ENCODE measurements at regions not wholly inside any gene's neighbourhood (a gene's known extent, or its start where the extent isn't known, plus 50 kb on each side); places are given as distances from the start of the nearest gene placed in this dataset.

- H3K4me3 ChIP-seq (ENCODE audit: low read depth in 1 of 2, low read length in 2 of 2): no peak overlapping the region
- H4K20me1 ChIP-seq (ENCODE audit: insufficient read depth, low read length): no peaks in the 10 kb centered on the region
- no peak overlapping the region for H3K4me2 ChIP-seq (ENCODE audit: insufficient read depth, low read length)
- no peak overlapping the region for H3K9ac ChIP-seq (ENCODE audit: low read depth, low read length)
- DNase-seq (no peak), ATAC-seq (ENCODE audit: insufficient read depth, low read depth) (no peak)
- TF ChIP-seq EZH2 (IDR thresholded peaks at IDR 0.05; ENCODE audit: borderline replicate concordance, low read depth, low read length, severe bottlenecking) (no peak), CTCF (IDR thresholded peaks at IDR 0.05; ENCODE audit: borderline replicate concordance, extremely low read depth, low read length, poor library complexity, severe bottlenecking) (no peak)
- H3K79me2 ChIP-seq (ENCODE audit: insufficient read depth, low read length): no peaks in the 10 kb centered on the region
- no peaks in the 10 kb centered on the region for H3K4me1 ChIP-seq (ENCODE audit: insufficient read depth, low read length)
- no peaks in the 10 kb centered on the region for H3K36me3 ChIP-seq (ENCODE audit: insufficient read depth, low read length)
- H3K9me3 ChIP-seq (ENCODE audit: insufficient read depth, low read length, severe bottlenecking): no peaks in the 10 kb centered on the region
- no peak overlapping the region for H3K27ac ChIP-seq (ENCODE audit: low read length)
- no peaks in the 10 kb centered on the region for H3K27me3 ChIP-seq (ENCODE audit: insufficient read depth, low read length, poor library complexity)
- no peak overlapping the region for H2AFZ ChIP-seq (ENCODE audit: low read depth, low read length)
Measured at GRCh38 chr15:94047566-94047965, 183.8 kb upstream of the MCTP2 start.

GRCh38 chr15:94042180-94042928 lies 189.0 kb upstream of the MCTP2 start:
- DNase-seq (no peak), ATAC-seq (ENCODE audit: insufficient read depth, low read depth) (no peak)
- no peak overlapping the region for H3K4me2 ChIP-seq (ENCODE audit: insufficient read depth, low read length)
- no peaks in the 10 kb centered on the region for H3K27me3 ChIP-seq (ENCODE audit: insufficient read depth, low read length, poor library complexity)
- H2AFZ ChIP-seq (ENCODE audit: low read depth, low read length): peak overlapping the region; percentile 31; the same call in 1 of the 2 replicates
- H4K20me1 ChIP-seq (ENCODE audit: insufficient read depth, low read length): no peaks in the 10 kb centered on the region
- H3K79me2 ChIP-seq (ENCODE audit: insufficient read depth, low read length): no peaks in the 10 kb centered on the region
- H3K4me1 ChIP-seq (ENCODE audit: insufficient read depth, low read length): no peaks in the 10 kb centered on the region
- no peaks in the 10 kb centered on the region for H3K9me3 ChIP-seq (ENCODE audit: insufficient read depth, low read length, severe bottlenecking)
- no peak overlapping the region for H3K27ac ChIP-seq (ENCODE audit: low read length)
- H3K36me3 ChIP-seq (ENCODE audit: insufficient read depth, low read length): no peaks in the 10 kb centered on the region
- TF ChIP-seq CTCF (IDR thresholded peaks at IDR 0.05; ENCODE audit: borderline replicate concordance, extremely low read depth, low read length, poor library complexity, severe bottlenecking) (no peak), EZH2 (IDR thresholded peaks at IDR 0.05; ENCODE audit: borderline replicate concordance, low read depth, low read length, severe bottlenecking) (no peak)
- no peak overlapping the region for H3K4me3 ChIP-seq (ENCODE audit: low read depth in 1 of 2, low read length in 2 of 2)
- H3K9ac ChIP-seq (ENCODE audit: low read depth, low read length): no peak overlapping the region

GRCh38 chr15:94041746-94042145 lies 189.6 kb upstream of the MCTP2 start:
- TF ChIP-seq EZH2 (IDR thresholded peaks at IDR 0.05; ENCODE audit: borderline replicate concordance, low read depth, low read length, severe bottlenecking) (no peak), CTCF (IDR thresholded peaks at IDR 0.05; ENCODE audit: borderline replicate concordance, extremely low read depth, low read length, poor library complexity, severe bottlenecking) (no peak)
- H4K20me1 ChIP-seq (ENCODE audit: insufficient read depth, low read length): no peaks in the 10 kb centered on the region
- H3K9me3 ChIP-seq (ENCODE audit: insufficient read depth, low read length, severe bottlenecking): no peaks in the 10 kb centered on the region
- H3K27ac ChIP-seq (ENCODE audit: low read length): no peak overlapping the region
- H2AFZ ChIP-seq (ENCODE audit: low read depth, low read length): no peak overlapping the region
- H3K27me3 ChIP-seq (ENCODE audit: insufficient read depth, low read length, poor library complexity): no peaks in the 10 kb centered on the region
- DNase-seq (no peak), ATAC-seq (ENCODE audit: insufficient read depth, low read depth) (no peak)
- H3K9ac ChIP-seq (ENCODE audit: low read depth, low read length): no peak overlapping the region
- H3K4me1 ChIP-seq (ENCODE audit: insufficient read depth, low read length): no peaks in the 10 kb centered on the region
- H3K36me3 ChIP-seq (ENCODE audit: insufficient read depth, low read length): no peaks in the 10 kb centered on the region
- no peak overlapping the region for H3K4me3 ChIP-seq (ENCODE audit: low read depth in 1 of 2, low read length in 2 of 2)
- no peak overlapping the region for H3K4me2 ChIP-seq (ENCODE audit: insufficient read depth, low read length)
- no peaks in the 10 kb centered on the region for H3K79me2 ChIP-seq (ENCODE audit: insufficient read depth, low read length)
